ENCODE measurements at regions not wholly inside any gene's neighbourhood (a gene's known extent, or its start where the extent isn't known, plus 50 kb on each side); places are given as distances from the start of the nearest gene placed in this dataset.
A peak's percentile ranks its signal among the peaks of the same experiment; 100 is the strongest.
"Not testable (repeated sequence)": the region's sequence is repeated elsewhere in the genome, so short reads cannot be mapped to it uniquely, and the experiment has no call there.

- DNase-seq = peak in 1 of 2 donors; percentile 5
- no peak for TF ChIP-seq POLR2A (IDR thresholded peaks at IDR 0.05)
- TF ChIP-seq POLR2AphosphoS5 (IDR thresholded peaks at IDR 0.05) = no peak
- TF ChIP-seq EP300 (IDR thresholded peaks at IDR 0.05) = no peak
- TF ChIP-seq CTCF (IDR thresholded peaks at IDR 0.05) = no peak
- Histone ChIP-seq H3K4me1 (no peaks in the 10 kb centered on the region), H3K36me3 (no peaks in the 10 kb centered on the region), H3K9me3 (no peaks in the 10 kb centered on the region), H3K4me3 (no peak overlapping the region), H3K27me3 (no peaks in the 10 kb centered on the region), H3K27ac (no peak overlapping the region)
- 70 to 82% (median 73%) methylated on average over 7 of the region's 7 CpGs for WGBS, 5 donors
- intact Hi-C loops (cut with DNase I; ENCODE audit: low total_unique reads) = no loop called here
These were observed 236.7 kb downstream of the TENT5A start for GRCh38 chr6:81515562-81516453.

GRCh38 chr6:81514195-81514594, 238.3 kb downstream of the TENT5A start:
- H3K4me1 ChIP-seq; H3K27ac ChIP-seq; H3K36me3 ChIP-seq; H3K27me3 ChIP-seq; DNase-seq; H3K9me3 ChIP-seq; H3K4me3 ChIP-seq; intact Hi-C loops (cut with DNase I; ENCODE audit: low total_unique reads): not testable (repeated sequence)
- WGBS, 5 donors = 84 to 88% (median 85%) methylated on average over 4 of the region's 4 CpGs

GRCh38 chr6:81511423-81511822, 241.1 kb downstream of the TENT5A start:
- WGBS, 5 donors = 0 to 16% (median 0%) methylated on average over 1 of the region's 1 CpG
- Histone ChIP-seq H3K27ac (no peak overlapping the region), H3K9me3 (no peaks in the 10 kb centered on the region), H3K4me1 (no peaks in the 10 kb centered on the region), H3K4me3 (no peak overlapping the region), H3K27me3 (no peaks in the 10 kb centered on the region), H3K36me3 (no peaks in the 10 kb centered on the region)
- intact Hi-C loops (cut with DNase I; ENCODE audit: low total_unique reads) = no loop called here
- TF ChIP-seq POLR2AphosphoS5 (IDR thresholded peaks at IDR 0.05) (no peak), EP300 (IDR thresholded peaks at IDR 0.05) (no peak), POLR2A (IDR thresholded peaks at IDR 0.05) (no peak), CTCF (IDR thresholded peaks at IDR 0.05) (no peak)
- DNase-seq = no peak

GRCh38 chr6:81495999-81496398, 256.5 kb downstream of the TENT5A start:
- no peak overlapping the region for H3K27ac ChIP-seq
- DNase-seq = no peak
- intact Hi-C loops (cut with DNase I; ENCODE audit: low total_unique reads) = no loop called here
- peaks cover 0 to 8% (median 3%) of the 10 kb centered on the region in 4 donors for H3K9me3 ChIP-seq
- 89 to 95% (median 93%) methylated on average over 1 of the region's 1 CpG for WGBS, 5 donors
- no peak overlapping the region for H3K4me3 ChIP-seq
- TF ChIP-seq CTCF (IDR thresholded peaks at IDR 0.05) (no peak), POLR2A (IDR thresholded peaks at IDR 0.05) (no peak), POLR2AphosphoS5 (IDR thresholded peaks at IDR 0.05) (no peak), EP300 (IDR thresholded peaks at IDR 0.05) (no peak)
- peaks cover 0 to 10% (median 4%) of the 10 kb centered on the region in 4 donors for H3K4me1 ChIP-seq
- H3K27me3 ChIP-seq = no peaks in the 10 kb centered on the region
- H3K36me3 ChIP-seq = no peaks in the 10 kb centered on the region

- H3K9me3 ChIP-seq = no peaks in the 10 kb centered on the region
- peaks cover 0 to 10% (median 4%) of the 10 kb centered on the region in 4 donors for H3K4me1 ChIP-seq
- no peak overlapping the region for H3K27ac ChIP-seq
- TF ChIP-seq EP300 (IDR thresholded peaks at IDR 0.05) (no peak), CTCF (IDR thresholded peaks at IDR 0.05) (no peak), POLR2A (IDR thresholded peaks at IDR 0.05) (no peak), POLR2AphosphoS5 (IDR thresholded peaks at IDR 0.05) (no peak)
- H3K27me3 ChIP-seq = no peaks in the 10 kb centered on the region
- no peaks in the 10 kb centered on the region for H3K36me3 ChIP-seq
- no peak overlapping the region for H3K4me3 ChIP-seq
- intact Hi-C loops (cut with DNase I; ENCODE audit: low total_unique reads) = no loop called here
- DNase-seq = peak in 1 of 2 donors; percentile 12
These were observed 260.9 kb downstream of the TENT5A start for GRCh38 chr6:81491454-81492101.

Measured in stomach (tissue), 8 donors.